HG03378 (cell line): ENCODE measurements at regions not wholly inside any gene's neighbourhood (a gene's known extent, or its start where the extent isn't known, plus 50 kb on each side); places are given as distances from the start of the nearest gene placed in this dataset.

ENCODE experiments used
- ATAC-seq: cut with Tn5 transposase; IDR thresholded peaks from one replicate; pipeline ENCODE4 v1.9.1; 2021; ENCODE audit warnings: mild to moderate bottlenecking, moderate library complexity; ENCODE audit not compliant: unreplicated experiment

- ATAC-seq = no peak
These were observed 452.1 kb downstream of the TMX3 start for GRCh38 chr18:68262690-68263294.

- ATAC-seq = no peak
These were observed 458.4 kb downstream of the TMX3 start for GRCh38 chr18:68256418-68257067.

DNA sequence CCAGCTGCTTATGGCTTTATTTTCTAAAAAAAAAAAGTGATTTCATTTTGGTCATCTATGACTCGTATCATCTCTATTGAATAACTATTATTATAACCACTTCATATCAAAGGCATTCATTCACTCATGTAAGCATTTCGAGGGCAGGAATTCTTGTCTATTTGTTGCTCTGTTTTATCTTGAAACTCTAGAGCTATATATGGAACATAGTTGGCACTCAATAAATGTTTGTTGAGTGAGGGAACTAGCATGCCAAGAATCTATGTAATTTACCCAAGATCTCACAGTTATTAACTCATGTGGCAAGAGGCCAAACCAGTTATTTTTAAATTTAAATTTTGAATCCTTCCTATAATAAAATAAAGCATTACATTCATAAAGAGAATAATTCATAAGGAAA, 470.1 kb downstream of the TMX3 start:
- no peak for ATAC-seq

- ATAC-seq = no peak
These were observed 473.0 kb downstream of the TMX3 start for GRCh38 chr18:68241881-68242280.

DNA sequence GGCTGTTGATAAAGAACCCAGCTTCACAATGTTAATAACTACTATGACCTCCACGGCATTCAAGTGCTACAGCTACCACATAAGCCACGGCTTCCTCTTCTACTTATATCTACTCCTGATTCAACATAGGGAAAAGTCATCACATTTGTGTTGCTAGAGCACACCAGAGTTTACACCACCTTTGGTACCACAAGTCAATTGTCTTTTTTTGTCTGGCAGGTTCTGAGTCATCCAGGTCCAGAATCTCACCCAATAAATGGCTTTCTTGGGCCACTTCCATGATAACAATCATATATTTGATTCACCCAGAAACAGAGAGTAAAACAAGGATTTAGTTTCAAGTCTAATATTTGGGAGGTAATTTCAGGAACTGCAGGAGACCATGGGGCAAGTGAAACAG, 480.2 kb downstream of the TMX3 start:
- no peak for ATAC-seq

DNA sequence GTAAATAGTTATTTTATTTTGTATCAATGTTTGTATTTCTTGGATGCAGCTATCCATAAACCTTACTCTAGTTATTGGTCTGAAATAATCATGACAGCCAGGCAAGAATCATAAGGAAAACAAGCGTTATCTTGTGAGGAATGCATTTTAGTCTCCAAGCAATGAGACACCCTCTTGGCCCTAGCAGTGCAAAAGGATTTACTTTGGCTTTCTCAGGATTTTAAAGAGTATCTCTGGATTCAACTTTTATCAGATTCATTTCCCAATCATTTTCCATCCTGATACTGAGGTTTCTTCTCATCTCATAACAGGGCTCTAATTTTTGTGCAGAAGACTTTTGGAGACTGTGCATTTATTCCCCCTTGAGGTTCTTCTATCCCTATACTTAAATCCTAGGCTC, 480.8 kb downstream of the TMX3 start:
- ATAC-seq = no peak

GRCh38 chr18:68233018-68233417, 481.9 kb downstream of the TMX3 start:
- ATAC-seq = no peak

DNA sequence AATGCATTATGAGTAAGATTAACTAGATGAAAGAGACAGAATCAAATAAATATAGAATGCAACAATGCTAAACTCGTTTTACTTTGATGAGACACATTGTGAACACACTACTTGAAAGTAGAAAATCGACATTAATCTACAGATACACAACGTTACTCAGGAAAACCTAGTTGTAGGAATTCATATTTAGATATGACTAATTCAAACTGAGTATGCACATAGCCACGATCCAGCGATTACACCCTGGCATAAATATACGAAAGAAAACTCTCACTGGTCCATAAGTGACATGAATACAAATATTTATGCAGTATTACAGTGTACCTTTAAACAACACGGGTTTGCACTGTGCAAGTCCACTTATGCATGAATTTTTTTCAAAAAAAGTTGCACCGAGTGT, 485.6 kb downstream of the TMX3 start:
- no peak for ATAC-seq

- ATAC-seq = no peak
These were observed 493.7 kb downstream of the TMX3 start for GRCh38 chr18:68221111-68221724.

DNA sequence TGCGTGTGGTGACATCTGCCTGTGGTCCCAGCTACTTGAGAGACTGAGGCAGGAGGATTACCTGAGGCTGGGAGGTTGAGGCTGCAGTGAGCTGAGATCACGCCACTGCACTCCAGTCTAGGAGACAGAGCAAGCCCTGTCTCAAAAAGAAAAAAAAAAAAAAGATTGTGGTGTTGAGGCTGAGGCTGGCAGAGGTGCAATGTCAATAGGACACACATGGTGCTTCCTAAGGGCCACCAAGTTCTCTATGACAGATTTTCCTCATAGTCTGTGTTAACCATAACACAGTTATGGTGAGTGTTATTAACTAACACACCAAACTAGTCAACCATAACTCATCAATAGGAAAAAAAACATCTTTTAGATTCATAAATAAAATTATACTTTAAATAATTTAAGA, 494.4 kb downstream of the TMX3 start:
- no peak for ATAC-seq

GRCh38 chr18:68219872-68220271, 495.0 kb downstream of the TMX3 start:
- ATAC-seq = no peak

GRCh38 chr18:68219274-68219673, 495.6 kb downstream of the TMX3 start:
- ATAC-seq = no peak

DNA sequence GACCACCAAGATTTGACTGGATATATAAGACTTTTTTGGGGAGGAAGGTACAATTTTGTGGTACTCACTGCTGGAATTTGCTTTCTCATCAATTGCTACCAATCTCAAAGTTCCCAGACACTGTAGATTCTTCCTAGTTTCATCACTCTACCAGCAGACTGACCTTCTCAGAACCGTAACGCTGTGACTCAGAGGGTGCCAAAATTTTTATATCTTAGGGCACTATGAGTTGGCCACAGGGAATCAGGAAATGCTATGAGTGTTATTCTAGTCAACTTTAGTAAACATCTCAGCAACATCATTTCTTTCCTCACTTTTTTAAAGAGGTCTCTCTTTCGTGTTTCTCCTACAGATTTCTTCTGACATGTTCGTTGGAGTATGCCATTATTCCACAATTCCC, 499.0 kb downstream of the TMX3 start:
- ATAC-seq = no peak

DNA sequence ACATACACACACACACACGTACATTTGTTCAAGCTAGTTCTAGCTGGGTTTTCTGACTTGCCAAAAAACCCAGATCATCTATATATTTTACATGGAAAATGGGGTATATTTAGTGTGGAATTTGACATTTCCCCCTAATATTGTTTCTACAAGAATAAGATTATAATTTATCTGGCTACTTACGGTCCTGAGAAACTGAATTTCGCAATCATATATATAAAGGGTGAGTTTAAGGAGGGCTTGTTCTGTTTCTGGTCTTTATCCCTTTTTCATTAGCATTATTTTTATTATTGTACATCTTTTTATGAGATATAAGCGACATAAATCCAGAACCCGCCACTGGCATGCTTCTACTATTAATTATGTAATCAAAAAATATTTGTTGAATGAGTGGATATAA, 528.9 kb downstream of the TMX3 start:
- ATAC-seq = no peak

DNA sequence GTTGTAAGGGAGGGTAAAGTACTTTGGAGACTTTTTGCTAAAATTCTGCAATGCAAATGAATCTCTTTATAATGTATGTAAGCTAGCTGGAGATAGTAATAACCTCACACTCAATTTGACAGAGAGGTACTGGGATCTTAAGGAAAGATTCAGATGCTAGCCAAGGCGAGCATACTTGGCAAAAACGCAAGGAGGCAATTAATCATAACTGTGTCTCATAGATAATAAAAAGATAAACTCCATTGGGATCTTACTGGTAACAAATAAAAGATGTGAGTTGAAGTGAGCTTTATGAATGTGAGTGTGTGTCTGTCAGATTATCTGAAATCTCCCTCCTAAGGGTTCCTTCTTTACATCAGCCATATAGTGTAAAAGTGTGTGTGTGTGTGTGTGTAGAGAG, 533.0 kb downstream of the TMX3 start:
- no peak for ATAC-seq

GRCh38 chr18:68179811-68180210, 535.1 kb downstream of the TMX3 start:
- ATAC-seq = no peak

DNA sequence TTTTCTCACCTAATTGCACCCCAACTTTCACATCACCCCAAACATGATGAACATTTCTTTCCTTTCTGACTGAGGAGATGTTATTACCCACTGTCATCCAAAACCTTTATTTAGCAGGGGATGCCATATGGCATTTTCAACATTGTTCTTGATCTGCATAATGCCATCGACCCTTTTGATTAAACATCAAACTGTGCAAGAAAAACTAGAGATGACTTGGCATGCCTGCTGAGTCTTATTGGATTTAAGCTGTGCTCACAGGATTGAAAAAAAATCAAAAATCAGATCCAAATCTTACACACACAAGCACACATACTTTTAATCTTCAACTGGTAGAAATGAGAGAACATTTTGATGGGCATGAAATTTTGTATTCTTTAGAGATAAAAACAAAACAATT, 536.0 kb downstream of the TMX3 start:
- ATAC-seq = no peak

DNA sequence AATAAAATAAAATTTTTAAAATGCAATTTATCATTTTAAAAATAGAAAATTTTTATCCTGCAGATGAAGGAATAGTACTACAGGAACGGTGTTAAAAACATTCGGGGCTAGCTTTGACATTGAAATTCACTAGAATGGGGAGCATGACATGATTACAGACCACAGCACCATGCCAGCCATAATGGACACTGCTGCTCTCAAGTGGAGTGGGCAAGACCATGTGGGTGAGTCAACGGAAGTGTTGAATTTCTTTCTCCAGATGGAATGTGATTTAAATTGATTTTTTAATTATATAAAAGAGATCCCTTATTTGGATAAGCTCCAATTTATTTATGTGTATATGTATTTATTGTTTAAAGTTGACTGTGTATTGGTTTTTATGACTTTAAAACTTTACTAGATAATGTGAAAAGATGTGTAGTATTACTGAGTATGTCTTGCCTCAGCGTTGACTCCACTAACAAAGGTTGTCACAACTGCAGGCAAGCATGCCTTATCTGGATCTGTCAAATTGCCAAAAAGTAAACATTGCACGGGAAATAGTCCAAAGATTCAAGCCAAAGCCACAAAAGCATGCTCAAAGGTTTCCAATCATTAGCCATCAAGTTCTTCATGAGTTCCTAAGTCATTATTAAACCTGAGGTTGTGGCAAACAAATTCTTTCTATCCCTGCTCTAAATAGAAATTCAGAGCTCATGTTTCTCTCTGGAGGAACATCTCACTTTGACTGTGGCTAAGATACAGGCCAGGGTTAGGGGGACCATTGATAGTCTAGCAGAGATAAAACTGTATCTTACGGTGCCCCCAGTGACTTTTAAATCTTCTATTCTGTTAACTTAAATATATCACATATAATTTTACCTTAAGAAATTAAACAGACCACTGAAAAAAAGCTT, 536.9 kb downstream of the TMX3 start:
- no peak for ATAC-seq

DNA sequence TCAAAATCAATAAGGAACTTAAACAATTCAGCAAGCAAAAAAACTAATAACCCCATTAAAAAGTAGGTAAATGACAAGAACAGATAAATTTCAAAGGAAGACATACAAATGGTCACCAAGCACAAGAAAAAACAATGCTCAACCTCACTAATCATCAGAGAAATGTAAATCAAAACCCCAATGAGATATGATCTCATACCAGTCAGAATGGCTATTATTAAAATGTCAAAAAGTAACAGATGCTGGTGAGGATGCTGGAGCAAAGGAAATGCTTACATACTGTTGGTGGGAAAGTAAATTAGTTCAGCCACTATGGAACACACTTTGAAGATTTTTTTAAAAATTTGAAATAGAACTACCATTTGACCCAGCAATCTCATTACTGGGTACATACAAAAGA, 538.0 kb downstream of the TMX3 start:
- no peak for ATAC-seq

DNA sequence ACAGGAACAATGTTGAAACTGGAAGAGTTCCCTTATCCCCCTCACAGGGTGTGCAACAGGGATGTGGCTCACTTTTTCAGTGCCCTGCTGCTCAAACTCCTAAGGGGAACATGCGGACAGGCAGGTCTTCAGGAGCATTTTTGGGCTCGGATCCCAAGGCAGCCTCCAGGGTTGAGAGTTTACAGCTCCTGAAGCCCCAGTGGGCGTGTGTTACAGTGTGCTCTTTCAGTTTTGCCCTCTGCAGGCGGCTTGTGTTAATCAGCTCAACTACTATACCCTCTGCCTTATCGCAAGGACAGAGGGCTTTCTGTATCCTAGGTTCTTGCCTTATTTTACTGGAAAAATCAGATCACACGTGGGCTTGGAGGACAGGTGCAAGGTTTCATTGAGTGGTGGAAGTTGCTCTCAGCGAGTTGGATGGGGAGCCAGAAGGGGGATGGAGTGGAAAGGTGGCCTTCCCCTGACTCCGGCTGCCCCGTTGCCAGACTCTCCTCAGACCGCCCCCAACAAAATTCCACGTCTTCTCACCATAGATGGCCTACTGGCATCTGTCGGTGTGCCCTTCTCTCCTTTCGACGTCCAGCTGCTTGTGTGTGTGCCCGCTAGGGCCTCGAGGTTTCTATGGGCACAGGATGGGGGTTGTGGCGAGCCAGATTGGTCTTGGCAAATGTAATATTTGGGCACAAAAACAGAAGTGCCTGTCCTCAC, 541.9 kb downstream of the TMX3 start:
- ATAC-seq = no peak

DNA sequence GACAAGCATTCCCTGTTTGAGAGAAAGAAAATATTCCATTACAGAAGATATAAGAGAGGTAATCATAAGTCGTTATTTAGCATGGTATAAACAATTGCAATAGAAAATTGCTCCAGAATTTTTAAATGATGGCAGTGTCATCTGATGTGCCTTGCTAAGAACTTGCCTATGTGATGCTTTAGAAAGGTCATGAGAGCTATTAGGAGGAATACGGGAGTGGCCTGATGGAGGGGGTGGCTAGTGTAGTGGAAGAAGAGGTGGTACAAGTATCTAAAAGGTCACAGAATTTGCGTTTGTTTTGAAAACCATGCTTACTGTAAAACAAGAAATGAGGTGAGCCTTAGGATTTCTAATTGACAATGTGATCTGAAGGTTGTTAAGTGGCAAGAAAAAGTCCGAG, 550.0 kb downstream of the TMX3 start:
- ATAC-seq = no peak
